GM12878 (cell line): ENCODE measurements at regions not wholly inside any gene's neighbourhood (a gene's known extent, or its start where the extent isn't known, plus 50 kb on each side); places are given as distances from the start of the nearest gene placed in this dataset.

Experiments used
- ATAC-seq: fragments of 200-7000 bp; cut with Tn5 transposase; 3 replicates; pipeline ENCODE4 v1.9.1; 2020; ENCODE audit warnings: mild to moderate bottlenecking, moderate library complexity
- BruUV-seq: library from RNA; stranded (reverse); fragments of 400-500 nt; replicated peaks from 2 replicates; lab custom pipeline; 2021; lab: Mats Ljungman, UMichigan
- CTCF ChIA-PET: fragments of 300-600 bp; sonication (Branson Sonifier 250); formaldehyde crosslinking; extraction: SDS; loops from one replicate; lab custom pipeline; 2021; ENCODE audit warnings: inconsistent platforms; lab: Yijun Ruan, JAX
- POLR2A ChIA-PET: fragments of 350-600 bp; formaldehyde crosslinking; extraction: SDS; loops from one replicate; lab custom pipeline; 2021; ENCODE audit warnings: inconsistent platforms; lab: Charles Lee
- RAD21 ChIA-PET: fragments of 300-600 bp; sonication (Branson Sonifier 250); formaldehyde crosslinking; loops from one replicate; lab custom pipeline; 2023; ENCODE audit warnings: antibody characterized with exemption; ENCODE audit not compliant: unreplicated experiment; lab: Charles Lee
- SMC1A ChIA-PET: fragments of 300-600 bp; sonication (Branson Sonifier 250); formaldehyde crosslinking; loops from one replicate; lab custom pipeline; 2023; ENCODE audit not compliant: unreplicated experiment, uncharacterized antibody; lab: Charles Lee
- DNase-seq: peaks from one replicate; pipeline ENCODE4 v3.0.0-alpha.2; 2011; ENCODE audit warnings: low read depth, low spot score
- FAIRE-seq: peaks from 3 replicates; lab custom pipeline; 2011; peaks lifted over from hg19 to GRCh38; lab: Jason Lieb, UNC
- H2AFZ ChIP-seq: 2 replicates; pipeline ENCODE4 v1.6.0; 2011; ENCODE audit warnings: low read depth, low read length, control low read depth; ENCODE audit not compliant: control insufficient read depth
- H3K27ac ChIP-seq: 2 replicates; pipeline ENCODE4 v1.5.1; 2011; ENCODE audit warnings: control low read depth; ENCODE audit not compliant: control insufficient read depth, insufficient read depth
- H3K27me3 ChIP-seq, 2 experiments: replicated peaks in 1 of 2; 2 replicates each; pipeline versions ENCODE4 v1.6.0 to v1.6.1; 2011; ENCODE audit warnings: low read length in 1 of 2; ENCODE audit not compliant: control insufficient read depth in 2 of 2, insufficient read depth in 2 of 2
- H3K36me3 ChIP-seq, 2 experiments: 2 replicates each; pipeline ENCODE4 v1.5.1; 2011; ENCODE audit warnings: low read length in 1 of 2; ENCODE audit not compliant: control insufficient read depth in 2 of 2, insufficient read depth in 2 of 2
- H3K4me1 ChIP-seq: 2 replicates; pipeline ENCODE4 v1.6.1; 2011; ENCODE audit warnings: mild to moderate bottlenecking, low read length, moderate library complexity, mixed read lengths; ENCODE audit not compliant: control insufficient read depth, insufficient read depth
- H3K4me2 ChIP-seq: 2 replicates; pipeline ENCODE4 v1.6.0; 2011; ENCODE audit warnings: control low read depth; ENCODE audit not compliant: control insufficient read depth, insufficient read depth
- H3K4me3 ChIP-seq: fragments of 200-600 bp; sonication (generic); 2 replicates; pipeline ENCODE4 v1.5.1; 2016
- H3K79me2 ChIP-seq: 2 replicates; pipeline ENCODE4 v1.6.0; 2011; ENCODE audit warnings: low read length; ENCODE audit not compliant: control insufficient read depth, insufficient read depth
- H3K9ac ChIP-seq: 2 replicates; pipeline ENCODE4 v1.8.0; 2011; ENCODE audit warnings: low read length, control low read depth, mixed read lengths; ENCODE audit not compliant: control insufficient read depth, insufficient read depth
- H3K9me3 ChIP-seq: replicated peaks from 3 replicates; pipeline ENCODE4 v1.5.1; 2011; ENCODE audit warnings: mild to moderate bottlenecking, low read length; ENCODE audit not compliant: control insufficient read depth, insufficient read depth
- H4K20me1 ChIP-seq: 2 replicates; pipeline ENCODE4 v1.6.0; 2011; ENCODE audit not compliant: control insufficient read depth, insufficient read depth
- CBFB ChIP-seq: IDR thresholded peaks from 2 replicates; pipeline ENCODE4 v1.6.1; 2016; ENCODE audit warnings: antibody characterized with exemption, low read depth
- GATAD2B ChIP-seq: fragments of 450-650 bp; conservative IDR thresholded peaks from 2 replicates; pipeline ENCODE4 v1.6.1; 2017; ENCODE audit warnings: low read depth, mild to moderate bottlenecking, moderate library complexity
- MTA3 ChIP-seq: IDR thresholded peaks from 2 replicates; pipeline ENCODE4 v1.6.1; 2012; ENCODE audit warnings: low read length, inconsistent platforms, borderline replicate concordance
- MXI1 ChIP-seq: fragments of 150-350 bp; IDR thresholded peaks from 2 replicates; pipeline ENCODE4 v1.6.1; 2011; ENCODE audit warnings: low read depth, mild to moderate bottlenecking, inconsistent platforms, low read length, improper control_type of control experiment
- RAD21 ChIP-seq: IDR thresholded peaks from 2 replicates; pipeline ENCODE4 v1.6.1; 2011; ENCODE audit warnings: mild to moderate bottlenecking, low read depth, low read length, moderate library complexity; ENCODE audit not compliant: insufficient read depth
- RCOR1 ChIP-seq: conservative IDR thresholded peaks from 2 replicates; pipeline ENCODE4 v1.6.1; 2012; ENCODE audit warnings: low read depth, low read length, improper control_type of control experiment
- ZBED1 ChIP-seq: IDR thresholded peaks from 2 replicates; pipeline ENCODE4 v1.6.1; 2016; ENCODE audit warnings: borderline replicate concordance
- ZNF384 ChIP-seq: IDR thresholded peaks from 2 replicates; pipeline ENCODE4 v1.6.1; 2012; ENCODE audit warnings: low read depth, mild to moderate bottlenecking, low read length, improper control_type of control experiment, borderline replicate concordance
- WGBS: methylation state at CpG from one replicate; pipeline ENCODE4 v1.1.6; 2016; ENCODE audit warnings: low lambda C conversion rate; ENCODE audit not compliant: insufficient replicate concordance, insufficient coverage; ENCODE audit errors: missing lambda C conversion rate; 5-methylcytosine and 5-hydroxymethylcytosine counted together
- in situ Hi-C: fragments of 300-500 bp; cut with MboI; formaldehyde crosslinking; loops from 9 replicates; pipeline ENCODE4 v1.14.3; 2018; ENCODE audit warnings: mixed read lengths
- intact Hi-C: fragments of 100-400 bp; cut with micrococcal nuclease; formaldehyde crosslinking; loops from one replicate; pipeline ENCODE4 v1.14.2; 2022; ENCODE audit not compliant: unreplicated experiment
- TF ChIP-seq, protein P1 (sequence below): fragments of 450-650 bp; IDR thresholded peaks from 2 replicates; pipeline ENCODE4 v1.6.1; 2016; ENCODE audit warnings: mild to moderate bottlenecking, moderate library complexity, borderline replicate concordance
- TF ChIP-seq, protein P2 (sequence below): fragments of 450-650 bp; IDR thresholded peaks from 2 replicates; pipeline ENCODE4 v1.6.1; 2017; ENCODE audit warnings: mild to moderate bottlenecking, moderate library complexity
- TF ChIP-seq, protein P3 (sequence below): fragments of 150-350 bp; IDR thresholded peaks from 2 replicates; pipeline ENCODE4 v1.6.1; 2014; ENCODE audit warnings: mild to moderate bottlenecking, low read depth, low read length

DNA sequence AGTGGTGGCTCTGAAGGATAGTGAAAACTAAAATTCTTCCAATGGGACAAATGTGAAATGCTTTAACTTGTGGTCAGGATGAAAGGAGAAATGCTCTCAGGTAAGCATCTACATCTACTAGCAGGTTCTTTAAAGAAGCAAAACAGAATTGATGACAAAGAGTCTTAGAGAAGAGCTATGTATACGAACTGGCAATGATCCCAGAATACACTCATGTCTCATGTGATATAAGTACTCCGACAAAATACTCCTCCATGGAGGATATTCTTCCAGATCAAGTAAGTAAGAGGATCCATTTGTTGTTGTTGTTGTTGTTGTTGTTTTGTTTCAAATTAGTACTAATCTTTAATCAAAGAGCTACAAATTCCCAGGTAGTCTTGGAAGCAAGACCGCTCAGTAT lies 174.0 kb upstream of the ATP1B1 start (continued):
- TF ChIP-seq, protein P1, sequence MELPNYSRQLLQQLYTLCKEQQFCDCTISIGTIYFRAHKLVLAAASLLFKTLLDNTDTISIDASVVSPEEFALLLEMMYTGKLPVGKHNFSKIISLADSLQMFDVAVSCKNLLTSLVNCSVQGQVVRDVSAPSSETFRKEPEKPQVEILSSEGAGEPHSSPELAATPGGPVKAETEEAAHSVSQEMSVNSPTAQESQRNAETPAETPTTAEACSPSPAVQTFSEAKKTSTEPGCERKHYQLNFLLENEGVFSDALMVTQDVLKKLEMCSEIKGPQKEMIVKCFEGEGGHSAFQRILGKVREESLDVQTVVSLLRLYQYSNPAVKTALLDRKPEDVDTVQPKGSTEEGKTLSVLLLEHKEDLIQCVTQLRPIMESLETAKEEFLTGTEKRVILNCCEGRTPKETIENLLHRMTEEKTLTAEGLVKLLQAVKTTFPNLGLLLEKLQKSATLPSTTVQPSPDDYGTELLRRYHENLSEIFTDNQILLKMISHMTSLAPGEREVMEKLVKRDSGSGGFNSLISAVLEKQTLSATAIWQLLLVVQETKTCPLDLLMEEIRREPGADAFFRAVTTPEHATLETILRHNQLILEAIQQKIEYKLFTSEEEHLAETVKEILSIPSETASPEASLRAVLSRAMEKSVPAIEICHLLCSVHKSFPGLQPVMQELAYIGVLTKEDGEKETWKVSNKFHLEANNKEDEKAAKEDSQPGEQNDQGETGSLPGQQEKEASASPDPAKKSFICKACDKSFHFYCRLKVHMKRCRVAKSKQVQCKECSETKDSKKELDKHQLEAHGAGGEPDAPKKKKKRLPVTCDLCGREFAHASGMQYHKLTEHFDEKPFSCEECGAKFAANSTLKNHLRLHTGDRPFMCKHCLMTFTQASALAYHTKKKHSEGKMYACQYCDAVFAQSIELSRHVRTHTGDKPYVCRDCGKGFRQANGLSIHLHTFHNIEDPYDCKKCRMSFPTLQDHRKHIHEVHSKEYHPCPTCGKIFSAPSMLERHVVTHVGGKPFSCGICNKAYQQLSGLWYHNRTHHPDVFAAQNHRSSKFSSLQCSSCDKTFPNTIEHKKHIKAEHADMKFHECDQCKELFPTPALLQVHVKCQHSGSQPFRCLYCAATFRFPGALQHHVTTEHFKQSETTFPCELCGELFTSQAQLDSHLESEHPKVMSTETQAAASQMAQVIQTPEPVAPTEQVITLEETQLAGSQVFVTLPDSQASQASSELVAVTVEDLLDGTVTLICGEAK, result no peak
- TF ChIP-seq CBFB, result no peak
- TF ChIP-seq, all 136 proteins: peak for 0

DNA sequence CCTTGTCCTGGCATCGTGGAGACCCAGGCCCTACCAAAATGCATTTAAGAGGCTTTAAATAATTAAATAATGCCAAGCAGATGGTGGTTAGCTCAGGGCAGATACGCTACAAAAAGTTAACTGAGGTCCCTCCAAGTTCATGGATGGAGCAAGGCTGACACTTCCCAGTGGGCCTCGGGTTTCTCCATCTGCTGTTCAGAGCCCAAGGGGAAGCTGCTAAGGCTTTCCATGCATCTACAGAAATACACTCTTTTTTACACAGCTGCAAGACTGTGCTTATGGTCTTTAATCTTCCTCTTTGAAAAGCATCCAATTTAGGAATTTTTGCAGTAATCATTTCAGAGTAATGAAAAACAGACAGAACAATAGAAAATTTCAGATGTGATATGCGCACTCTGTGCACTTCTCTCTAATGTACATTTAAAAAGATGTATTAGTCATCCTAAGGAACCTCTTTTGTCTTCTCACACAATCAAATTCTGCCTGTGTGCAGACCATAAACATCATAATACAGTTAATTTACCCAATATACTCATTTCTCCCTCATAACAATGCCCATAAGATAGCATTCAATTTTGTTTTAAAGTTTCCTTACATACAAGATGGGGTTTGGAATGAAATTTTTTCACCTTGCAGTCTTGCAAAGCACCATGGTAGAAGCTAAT lies 173.2 kb upstream of the ATP1B1 start:
- ChIA-PET SMC1A (interaction anchor here (0.9 to 1.8 kb wide), 4 partner anchors 10 to 107 kb away, joined by 3 to 5 read pairs (median 4); no protein-coding TSS in a partner anchor), CTCF (interaction anchor here (1.8 kb wide), 1 partner anchor 9 kb away, joined by 4 read pairs; no protein-coding TSS in a partner anchor), POLR2A (interaction anchor here (0.6 kb wide), 1 partner anchor 10 kb away, joined by 5 read pairs; no protein-coding TSS in a partner anchor), RAD21 (no interaction called here)
- Histone ChIP-seq H3K4me2 (no peak overlapping the region), H4K20me1 (no peaks in the 10 kb centered on the region), H3K79me2 (no peaks in the 10 kb centered on the region), H2AFZ (no peak overlapping the region), H3K27ac (no peak overlapping the region), H3K9me3 (no peaks in the 10 kb centered on the region; the same call in 2 of the 3 replicates), H3K36me3 (no peaks in the 10 kb centered on the region), H3K27me3 (no peaks in the 10 kb centered on the region), H3K4me3 (no peak overlapping the region), H3K9ac (no peak overlapping the region), H3K4me1 (no peaks in the 10 kb centered on the region)
- no TSS peak for BruUV-seq
- FAIRE-seq (no peak), DNase-seq (no peak), ATAC-seq (no peak)
- WGBS, result 34% methylated on average over 4 of the region's 4 CpGs
- intact Hi-C loops (no loop called here), in situ Hi-C loops (no loop called here)
- TF ChIP-seq MXI1 (no peak), GATAD2B (no peak), ZBED1 (no peak), RCOR1 (no peak), MTA3 (no peak), RAD21 (no peak), ZNF384 (no peak)
- TF ChIP-seq, protein P2, sequence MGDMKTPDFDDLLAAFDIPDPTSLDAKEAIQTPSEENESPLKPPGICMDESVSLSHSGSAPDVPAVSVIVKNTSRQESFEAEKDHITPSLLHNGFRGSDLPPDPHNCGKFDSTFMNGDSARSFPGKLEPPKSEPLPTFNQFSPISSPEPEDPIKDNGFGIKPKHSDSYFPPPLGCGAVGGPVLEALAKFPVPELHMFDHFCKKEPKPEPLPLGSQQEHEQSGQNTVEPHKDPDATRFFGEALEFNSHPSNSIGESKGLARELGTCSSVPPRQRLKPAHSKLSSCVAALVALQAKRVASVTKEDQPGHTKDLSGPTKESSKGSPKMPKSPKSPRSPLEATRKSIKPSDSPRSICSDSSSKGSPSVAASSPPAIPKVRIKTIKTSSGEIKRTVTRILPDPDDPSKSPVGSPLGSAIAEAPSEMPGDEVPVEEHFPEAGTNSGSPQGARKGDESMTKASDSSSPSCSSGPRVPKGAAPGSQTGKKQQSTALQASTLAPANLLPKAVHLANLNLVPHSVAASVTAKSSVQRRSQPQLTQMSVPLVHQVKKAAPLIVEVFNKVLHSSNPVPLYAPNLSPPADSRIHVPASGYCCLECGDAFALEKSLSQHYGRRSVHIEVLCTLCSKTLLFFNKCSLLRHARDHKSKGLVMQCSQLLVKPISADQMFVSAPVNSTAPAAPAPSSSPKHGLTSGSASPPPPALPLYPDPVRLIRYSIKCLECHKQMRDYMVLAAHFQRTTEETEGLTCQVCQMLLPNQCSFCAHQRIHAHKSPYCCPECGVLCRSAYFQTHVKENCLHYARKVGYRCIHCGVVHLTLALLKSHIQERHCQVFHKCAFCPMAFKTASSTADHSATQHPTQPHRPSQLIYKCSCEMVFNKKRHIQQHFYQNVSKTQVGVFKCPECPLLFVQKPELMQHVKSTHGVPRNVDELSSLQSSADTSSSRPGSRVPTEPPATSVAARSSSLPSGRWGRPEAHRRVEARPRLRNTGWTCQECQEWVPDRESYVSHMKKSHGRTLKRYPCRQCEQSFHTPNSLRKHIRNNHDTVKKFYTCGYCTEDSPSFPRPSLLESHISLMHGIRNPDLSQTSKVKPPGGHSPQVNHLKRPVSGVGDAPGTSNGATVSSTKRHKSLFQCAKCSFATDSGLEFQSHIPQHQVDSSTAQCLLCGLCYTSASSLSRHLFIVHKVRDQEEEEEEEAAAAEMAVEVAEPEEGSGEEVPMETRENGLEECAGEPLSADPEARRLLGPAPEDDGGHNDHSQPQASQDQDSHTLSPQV, result no peak
- TF ChIP-seq, protein P3, sequence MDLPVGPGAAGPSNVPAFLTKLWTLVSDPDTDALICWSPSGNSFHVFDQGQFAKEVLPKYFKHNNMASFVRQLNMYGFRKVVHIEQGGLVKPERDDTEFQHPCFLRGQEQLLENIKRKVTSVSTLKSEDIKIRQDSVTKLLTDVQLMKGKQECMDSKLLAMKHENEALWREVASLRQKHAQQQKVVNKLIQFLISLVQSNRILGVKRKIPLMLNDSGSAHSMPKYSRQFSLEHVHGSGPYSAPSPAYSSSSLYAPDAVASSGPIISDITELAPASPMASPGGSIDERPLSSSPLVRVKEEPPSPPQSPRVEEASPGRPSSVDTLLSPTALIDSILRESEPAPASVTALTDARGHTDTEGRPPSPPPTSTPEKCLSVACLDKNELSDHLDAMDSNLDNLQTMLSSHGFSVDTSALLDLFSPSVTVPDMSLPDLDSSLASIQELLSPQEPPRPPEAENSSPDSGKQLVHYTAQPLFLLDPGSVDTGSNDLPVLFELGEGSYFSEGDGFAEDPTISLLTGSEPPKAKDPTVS, result no peak
